Endothelial cell of umbilical vein (primary cell): ENCODE measurements at regions not wholly inside any gene's neighbourhood (a gene's known extent, or its start where the extent isn't known, plus 50 kb on each side); places are given as distances from the start of the nearest gene placed in this dataset.

Experiments
- BruUV-seq: library from RNA; stranded (reverse); fragments of 400-500 nt; replicated peaks from 2 replicates; lab custom pipeline; 2021; lab: Mats Ljungman, UMichigan
- CTCF ChIA-PET: fragments of 300-600, 350-600 bp; sonication (Branson Sonifier 250); formaldehyde crosslinking; loops from one replicate; lab custom pipeline; 2021; ENCODE audit warnings: antibody characterized with exemption, inconsistent platforms; lab: Charles Lee
- POLR2A ChIA-PET: fragments of 300-600, 350-600 bp; sonication (Branson Sonifier 250); formaldehyde crosslinking; loops from one replicate; lab custom pipeline; 2021; ENCODE audit warnings: antibody characterized with exemption, inconsistent platforms; lab: Charles Lee
- DNase-seq: peaks from one replicate; pipeline ENCODE4 v3.0.0-alpha.2; 2011; ENCODE audit warnings: low read depth, low spot score
- FAIRE-seq: peaks from 2 replicates; lab custom pipeline; 2011; peaks lifted over from hg19 to GRCh38; lab: Jason Lieb, UNC
- H2AFZ ChIP-seq: 2 replicates; pipeline ENCODE4 v1.6.0; 2012; ENCODE audit warnings: low read depth, low read length, control low read depth, inconsistent platforms
- H3K27ac ChIP-seq: 2 replicates; pipeline ENCODE4 v1.5.1; 2011; ENCODE audit warnings: low read depth, mild to moderate bottlenecking, control low read depth, low read length, moderate library complexity; ENCODE audit not compliant: insufficient read depth
- H3K27me3 ChIP-seq, 2 experiments: 2 replicates each; pipeline versions ENCODE4 v1.6.0 to v1.6.1; 2011; ENCODE audit warnings: low read length in 2 of 2, mixed read lengths in 1 of 2; ENCODE audit not compliant: control insufficient read depth in 2 of 2, insufficient read depth in 2 of 2
- H3K36me3 ChIP-seq, 2 experiments: 2 replicates in 1 of 2; 3 replicates in 1 of 2; pipeline ENCODE4 v1.5.1; 2011; ENCODE audit warnings: low read length in 2 of 2, mild to moderate bottlenecking in 1 of 2, moderate library complexity in 1 of 2; ENCODE audit not compliant: control insufficient read depth in 2 of 2, insufficient read depth in 2 of 2; ENCODE audit errors: extremely low read depth in 1 of 2
- H3K4me1 ChIP-seq: 3 replicates; pipeline ENCODE4 v1.5.1; 2011; ENCODE audit warnings: mild to moderate bottlenecking, low read length; ENCODE audit not compliant: control insufficient read depth, insufficient read depth; ENCODE audit errors: extremely low read depth
- H3K4me2 ChIP-seq: 2 replicates; pipeline ENCODE4 v1.6.1; 2011; ENCODE audit warnings: low read length, control low read depth, mixed read lengths; ENCODE audit not compliant: insufficient read depth
- H3K4me3 ChIP-seq, 3 experiments: fragments of 200-600 bp in 1 of 3; sonication (generic), shearing (Covaris generic) in 1 of 3; replicated peaks in 1 of 3; 2 replicates each; pipeline ENCODE4 v1.5.1; 2011 to 2016; ENCODE audit warnings: control low read depth in 3 of 3, low read length in 3 of 3, mild to moderate bottlenecking in 2 of 3, inconsistent platforms in 1 of 3, low read depth in 1 of 3, moderate library complexity in 1 of 3; ENCODE audit not compliant: insufficient read depth in 1 of 3
- H3K79me2 ChIP-seq: 2 replicates; pipeline ENCODE4 v1.6.0; 2012; ENCODE audit warnings: low read length, inconsistent platforms; ENCODE audit not compliant: control insufficient read depth, insufficient read depth
- H3K9ac ChIP-seq: replicated peaks from 2 replicates; pipeline ENCODE3; 2011; ENCODE audit warnings: low read length, control low read depth; ENCODE audit not compliant: insufficient read depth; ENCODE audit errors: extremely low read depth
- H3K9me1 ChIP-seq: replicated peaks from 3 replicates; pipeline ENCODE4 v1.6.0; 2011; ENCODE audit warnings: mild to moderate bottlenecking, low read length; ENCODE audit not compliant: control insufficient read depth, insufficient read depth; ENCODE audit errors: extremely low read depth
- H3K9me3 ChIP-seq: replicated peaks from 2 replicates; pipeline ENCODE4 v1.5.1; 2012; ENCODE audit warnings: low read length, inconsistent platforms; ENCODE audit not compliant: control insufficient read depth, insufficient read depth
- H4K20me1 ChIP-seq: replicated peaks from 2 replicates; pipeline ENCODE3; 2011; ENCODE audit warnings: mild to moderate bottlenecking, low read length; ENCODE audit not compliant: control insufficient read depth, insufficient read depth; ENCODE audit errors: extremely low read depth
- EZH2 ChIP-seq: IDR thresholded peaks from 2 replicates; pipeline ENCODE4 v1.6.1; 2012; ENCODE audit warnings: borderline replicate concordance, low read depth, mild to moderate bottlenecking, moderate library complexity, low read length, inconsistent platforms; ENCODE audit not compliant: severe bottlenecking
- FOS ChIP-seq: IDR thresholded peaks from 2 replicates; pipeline ENCODE4 v1.6.1; 2011; ENCODE audit warnings: mild to moderate bottlenecking, low read length, moderate library complexity, borderline replicate concordance; ENCODE audit not compliant: insufficient read depth
- GATA2 ChIP-seq: IDR thresholded peaks from 2 replicates; pipeline ENCODE4 v1.7.0; 2011; ENCODE audit warnings: low read depth, mild to moderate bottlenecking, moderate library complexity, mixed read lengths, low read length; ENCODE audit not compliant: insufficient read length, insufficient read depth
- MYC ChIP-seq: IDR thresholded peaks from one replicate; pipeline ENCODE4 v1.6.1; 2011; ENCODE audit warnings: mild to moderate bottlenecking, low read depth, low read length
- POLR2A ChIP-seq: IDR thresholded peaks from 2 replicates; pipeline ENCODE4 v1.6.1; 2012; ENCODE audit warnings: low read depth, mild to moderate bottlenecking, control low read depth, low read length
- POLR2AphosphoS5 ChIP-seq: IDR thresholded peaks from 2 replicates; pipeline ENCODE4 v1.6.1; 2012; ENCODE audit warnings: low read depth, mild to moderate bottlenecking, control low read depth, low read length, moderate library complexity; ENCODE audit not compliant: insufficient read depth
- dilution Hi-C: fragments of 300-500 bp; cut with MboI; formaldehyde crosslinking; loops from one replicate; pipeline ENCODE4 v1.15.0; 2019; ENCODE audit warnings: low sequenced_read_pairs; ENCODE audit not compliant: extremely low pct_ligation_motif_present
- intact Hi-C: fragments of 100-400 bp; cut with micrococcal nuclease; formaldehyde crosslinking; loops from one replicate; pipeline ENCODE4 v1.10.0; 2022
- TF ChIP-seq, protein P1 (sequence below): IDR thresholded peaks from 2 replicates; pipeline ENCODE4 v1.6.1; 2011; ENCODE audit not compliant: insufficient read depth, insufficient read length
- TF ChIP-seq, protein P2 (sequence below), 2 donors: IDR thresholded peaks; 1 replicate in 1 of 2; 2 replicates in 1 of 2; pipeline ENCODE4 v1.5.1; 2011; ENCODE audit warnings: low read length in 2 of 2, mild to moderate bottlenecking in 2 of 2, moderate library complexity in 2 of 2, control low read depth in 1 of 2, inconsistent platforms in 1 of 2, low read depth in 1 of 2; ENCODE audit not compliant: insufficient read depth in 1 of 2; ENCODE audit errors: extremely low read depth in 1 of 2

DNA sequence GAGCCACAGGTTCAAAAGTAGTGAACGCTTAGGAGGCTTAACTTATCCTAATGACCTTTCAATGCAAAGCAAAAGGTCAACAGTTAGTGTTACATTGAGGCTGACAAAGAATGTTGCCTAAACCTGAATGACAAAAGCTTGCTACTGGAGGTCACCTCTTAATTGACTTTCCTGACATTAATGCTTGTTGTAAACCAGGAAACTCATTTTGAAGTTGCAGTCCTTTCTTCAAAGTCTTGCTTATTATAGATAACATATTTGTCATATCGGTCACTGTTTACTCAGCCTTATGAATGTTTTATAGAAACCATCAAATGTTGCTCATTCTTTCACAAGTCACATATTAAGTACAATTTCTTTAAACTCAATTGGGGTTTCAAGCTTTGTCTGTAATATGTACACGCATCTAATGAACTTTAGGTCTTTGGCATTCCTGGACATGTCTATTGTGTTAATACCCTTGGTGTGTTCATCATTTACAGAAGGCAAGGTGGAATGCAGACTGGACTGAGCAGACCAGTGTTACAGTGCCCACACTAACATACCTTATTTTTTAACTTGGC, 488.2 kb upstream of the NECTIN3 start:
- FAIRE-seq (peak; percentile 53), DNase-seq (no peak)
- TF ChIP-seq POLR2AphosphoS5 (no peak), FOS (no peak), EZH2 (no peak), POLR2A (no peak), MYC (no peak), GATA2 (no peak)
- TF ChIP-seq, protein P1, sequence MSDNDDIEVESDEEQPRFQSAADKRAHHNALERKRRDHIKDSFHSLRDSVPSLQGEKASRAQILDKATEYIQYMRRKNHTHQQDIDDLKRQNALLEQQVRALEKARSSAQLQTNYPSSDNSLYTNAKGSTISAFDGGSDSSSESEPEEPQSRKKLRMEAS = no peak
- TF ChIP-seq, protein P2, sequence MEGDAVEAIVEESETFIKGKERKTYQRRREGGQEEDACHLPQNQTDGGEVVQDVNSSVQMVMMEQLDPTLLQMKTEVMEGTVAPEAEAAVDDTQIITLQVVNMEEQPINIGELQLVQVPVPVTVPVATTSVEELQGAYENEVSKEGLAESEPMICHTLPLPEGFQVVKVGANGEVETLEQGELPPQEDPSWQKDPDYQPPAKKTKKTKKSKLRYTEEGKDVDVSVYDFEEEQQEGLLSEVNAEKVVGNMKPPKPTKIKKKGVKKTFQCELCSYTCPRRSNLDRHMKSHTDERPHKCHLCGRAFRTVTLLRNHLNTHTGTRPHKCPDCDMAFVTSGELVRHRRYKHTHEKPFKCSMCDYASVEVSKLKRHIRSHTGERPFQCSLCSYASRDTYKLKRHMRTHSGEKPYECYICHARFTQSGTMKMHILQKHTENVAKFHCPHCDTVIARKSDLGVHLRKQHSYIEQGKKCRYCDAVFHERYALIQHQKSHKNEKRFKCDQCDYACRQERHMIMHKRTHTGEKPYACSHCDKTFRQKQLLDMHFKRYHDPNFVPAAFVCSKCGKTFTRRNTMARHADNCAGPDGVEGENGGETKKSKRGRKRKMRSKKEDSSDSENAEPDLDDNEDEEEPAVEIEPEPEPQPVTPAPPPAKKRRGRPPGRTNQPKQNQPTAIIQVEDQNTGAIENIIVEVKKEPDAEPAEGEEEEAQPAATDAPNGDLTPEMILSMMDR (IDR thresholded peaks at IDR 0.05; ENCODE audit: extremely low read depth in 1 of 2, insufficient read depth in 1 of 2, low read depth in 1 of 2, low read length in 2 of 2) = no peak
- BruUV-seq = no TSS peak
- no peak overlapping the region for H3K27ac ChIP-seq
- H2AFZ ChIP-seq = peak overlapping the region; percentile 27
- no peaks in the 10 kb centered on the region for H3K4me1 ChIP-seq
- H3K4me2 ChIP-seq = no peak overlapping the region
- no peaks in the 10 kb centered on the region for H3K36me3 ChIP-seq
- H3K9ac ChIP-seq = no peak overlapping the region
- intact Hi-C loops = no loop called here
- dilution Hi-C loops = no loop called here
- POLR2A ChIA-PET = no interaction called here
- CTCF ChIA-PET = no interaction called here
- H3K9me3 ChIP-seq = no peaks in the 10 kb centered on the region
- no peaks in the 10 kb centered on the region for H3K79me2 ChIP-seq
- no peaks in the 10 kb centered on the region for H3K27me3 ChIP-seq
- no peak overlapping the region for H3K4me3 ChIP-seq
- H3K9me1 ChIP-seq = no peaks in the 10 kb centered on the region
- H4K20me1 ChIP-seq = no peaks in the 10 kb centered on the region
